Gastroesophageal sphincter (tissue), 3 donors: ENCODE measurements at regions not wholly inside any gene's neighbourhood (a gene's known extent, or its start where the extent isn't known, plus 50 kb on each side); places are given as distances from the start of the nearest gene placed in this dataset.

Experiments used
- EP300 ChIP-seq: sonication (generic); formaldehyde crosslinking; IDR thresholded peaks from one replicate; pipeline ENCODE4 v1.6.1; 2017; ENCODE audit warnings: antibody characterized with exemption, mild to moderate bottlenecking
- POLR2A ChIP-seq, 2 donors: fragments of 450-650 bp; IDR thresholded peaks; one replicate each; pipeline ENCODE4 v1.6.1; 2017; ENCODE audit warnings: antibody characterized with exemption in 2 of 2, mild to moderate bottlenecking in 2 of 2, moderate library complexity in 1 of 2
- TF ChIP-seq, protein P1 (sequence below), 4 experiments: fragments of 200-600 bp in 2 of 4; fragments of 450-650 bp in 2 of 4; sonication (generic) in 1 of 4; IDR thresholded peaks; one replicate each; pipeline ENCODE4 v1.5.1; 2017 to 2019; ENCODE audit warnings: antibody characterized with exemption in 4 of 4, mild to moderate bottlenecking in 2 of 4, moderate library complexity in 2 of 4

DNA sequence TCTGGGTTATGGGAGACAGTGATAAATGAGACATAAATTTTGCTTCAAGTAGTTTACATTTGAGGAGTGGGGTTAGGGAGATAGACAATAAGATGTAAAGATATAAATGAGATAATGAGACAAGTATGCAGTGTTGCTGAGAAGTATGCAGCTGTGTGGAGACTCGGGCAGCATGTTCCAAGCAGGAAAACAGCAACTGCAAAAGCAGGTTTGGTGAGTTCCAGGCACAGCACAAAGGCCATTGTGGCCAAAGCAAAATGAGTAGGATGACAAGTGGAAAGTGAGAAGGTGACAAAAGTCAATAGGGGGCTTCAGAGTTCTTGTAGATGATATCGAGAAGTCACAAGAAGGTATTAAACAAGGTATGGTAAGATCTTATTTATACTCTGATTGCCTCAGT lies 259.1 kb upstream of the PEX5L start:
- TF ChIP-seq, protein P1, sequence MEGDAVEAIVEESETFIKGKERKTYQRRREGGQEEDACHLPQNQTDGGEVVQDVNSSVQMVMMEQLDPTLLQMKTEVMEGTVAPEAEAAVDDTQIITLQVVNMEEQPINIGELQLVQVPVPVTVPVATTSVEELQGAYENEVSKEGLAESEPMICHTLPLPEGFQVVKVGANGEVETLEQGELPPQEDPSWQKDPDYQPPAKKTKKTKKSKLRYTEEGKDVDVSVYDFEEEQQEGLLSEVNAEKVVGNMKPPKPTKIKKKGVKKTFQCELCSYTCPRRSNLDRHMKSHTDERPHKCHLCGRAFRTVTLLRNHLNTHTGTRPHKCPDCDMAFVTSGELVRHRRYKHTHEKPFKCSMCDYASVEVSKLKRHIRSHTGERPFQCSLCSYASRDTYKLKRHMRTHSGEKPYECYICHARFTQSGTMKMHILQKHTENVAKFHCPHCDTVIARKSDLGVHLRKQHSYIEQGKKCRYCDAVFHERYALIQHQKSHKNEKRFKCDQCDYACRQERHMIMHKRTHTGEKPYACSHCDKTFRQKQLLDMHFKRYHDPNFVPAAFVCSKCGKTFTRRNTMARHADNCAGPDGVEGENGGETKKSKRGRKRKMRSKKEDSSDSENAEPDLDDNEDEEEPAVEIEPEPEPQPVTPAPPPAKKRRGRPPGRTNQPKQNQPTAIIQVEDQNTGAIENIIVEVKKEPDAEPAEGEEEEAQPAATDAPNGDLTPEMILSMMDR (IDR thresholded peaks at IDR 0.05), result no peak
- no peak for TF ChIP-seq POLR2A (IDR thresholded peaks at IDR 0.05)
- TF ChIP-seq EP300, result no peak
